Nucleus accumbens (tissue), 56 donors: ENCODE measurements at regions not wholly inside any gene's neighbourhood (a gene's known extent, or its start where the extent isn't known, plus 50 kb on each side); places are given as distances from the start of the nearest gene placed in this dataset.

Experiments used
- DNase-seq, 56 donors: peaks; one replicate each; lab custom pipeline; 2025; lab: John Stamatoyannopoulos, UW

DNA sequence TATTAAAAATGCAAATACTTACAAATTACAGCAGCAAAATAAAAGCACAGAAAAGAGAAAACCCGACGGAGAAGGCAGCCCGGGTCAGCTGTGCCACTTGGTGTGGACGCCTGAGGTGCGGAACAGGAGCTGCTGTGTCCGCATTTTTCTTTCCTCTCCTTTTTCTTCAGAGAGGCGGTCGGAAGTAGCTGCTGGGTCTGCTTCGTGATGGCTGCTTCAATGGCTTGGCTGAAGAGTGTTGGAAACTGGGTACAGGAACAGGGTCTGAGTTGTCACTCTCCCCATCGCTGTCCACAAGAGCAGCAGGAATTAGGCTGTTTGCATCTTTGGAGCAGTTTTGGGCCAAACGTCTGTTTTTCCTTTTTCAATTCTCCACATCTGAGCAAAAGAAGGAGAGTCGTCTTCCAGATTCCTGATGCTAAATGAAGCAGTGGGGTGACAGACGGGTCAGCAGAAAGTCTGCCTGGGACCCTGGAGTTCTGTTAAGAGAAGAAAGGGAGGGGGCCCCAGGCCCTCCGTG lies 53.5 kb upstream of the ARL8B start:
- DNase-seq: no peak

DNA sequence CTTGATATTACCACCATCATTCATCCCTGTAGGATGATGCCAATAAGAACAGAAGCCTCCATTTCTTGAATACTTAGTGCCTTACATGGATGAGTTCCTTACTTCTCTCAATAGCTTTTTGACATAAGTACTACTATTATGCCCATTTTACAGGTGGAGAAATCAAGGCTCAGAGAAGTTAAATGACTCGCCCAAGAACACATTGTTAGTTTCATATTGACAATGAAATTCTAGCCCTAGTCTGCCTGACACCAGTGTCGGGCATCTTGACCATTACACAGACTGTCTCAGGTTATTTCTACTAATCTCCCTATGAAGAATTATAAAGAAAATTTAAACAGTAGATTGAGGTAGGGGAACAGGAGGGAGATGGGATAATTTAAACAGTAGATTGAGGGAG lies 52.5 kb upstream of the ARL8B start:
- DNase-seq: no peak

DNA sequence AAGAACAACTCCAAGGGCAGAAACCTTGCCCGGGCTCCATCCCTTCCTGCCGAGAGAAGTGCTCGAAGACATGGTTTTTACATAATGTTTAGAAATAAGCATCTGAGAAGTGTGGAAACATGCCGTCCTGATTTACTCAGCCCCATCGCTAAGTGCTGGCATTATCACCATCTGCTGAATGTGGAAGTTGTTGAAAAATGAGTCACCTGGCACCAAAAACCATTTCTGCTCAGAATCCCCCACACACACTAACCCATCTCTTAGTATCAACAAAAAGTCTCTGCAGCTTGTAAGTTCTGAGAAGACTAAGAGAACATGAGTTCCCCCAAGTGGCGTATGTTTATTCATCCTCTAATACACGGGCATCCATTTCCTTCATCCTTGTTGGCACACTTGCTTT lies 51.0 kb upstream of the ARL8B start:
- no peak for DNase-seq

GRCh38 chr3:5072100-5072816 lies 49.8 kb upstream of the ARL8B start:
- no peak for DNase-seq
